ENCODE measurements at regions not wholly inside any gene's neighbourhood (a gene's known extent, or its start where the extent isn't known, plus 50 kb on each side); places are given as distances from the start of the nearest gene placed in this dataset.

DNA sequence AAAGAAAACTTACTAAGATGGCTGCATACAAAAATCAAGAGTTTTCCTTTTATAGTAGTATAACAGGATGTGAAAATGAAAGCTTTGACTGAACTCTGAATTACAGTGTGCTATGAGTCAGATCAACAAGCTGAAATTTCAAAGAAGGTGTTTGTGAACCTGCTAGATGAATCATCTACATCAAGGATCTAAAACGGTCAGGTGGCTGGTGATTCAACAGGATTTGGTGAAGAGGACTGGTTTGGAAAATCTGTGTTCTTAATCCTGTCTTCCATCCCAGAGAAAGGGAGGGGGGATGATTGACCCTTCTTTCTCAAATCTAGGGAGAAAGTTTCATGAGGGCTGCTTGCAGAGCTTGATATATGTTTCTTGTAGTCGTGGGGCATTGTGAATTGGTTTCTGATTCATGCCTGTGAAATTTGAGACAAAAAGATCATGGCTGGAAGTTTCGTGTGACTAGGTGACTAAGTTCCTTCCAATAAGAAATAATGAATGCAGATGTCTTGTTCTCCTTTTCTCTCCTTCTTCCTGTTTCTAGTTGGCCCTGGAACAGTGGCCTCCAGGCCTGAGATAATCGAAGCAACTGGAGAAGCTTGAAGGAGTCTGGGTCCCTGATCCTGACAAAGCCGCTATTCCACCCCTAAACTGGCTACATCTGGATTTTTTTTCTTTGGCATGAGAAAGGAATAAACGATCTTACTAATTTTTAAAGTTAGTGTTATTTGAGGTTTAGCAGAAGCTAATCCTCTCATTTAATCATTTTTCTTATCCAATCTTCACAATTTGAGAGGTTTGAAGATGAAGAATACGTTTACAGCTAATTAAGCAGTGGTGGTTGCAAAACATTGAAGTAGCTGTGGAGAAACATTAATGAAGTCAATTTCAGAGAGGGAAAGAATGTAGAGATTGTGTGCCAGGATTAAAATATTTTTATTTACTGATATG lies 67.2 kb downstream of the MRPS30 start:
- TF ChIP-seq, protein P1, sequence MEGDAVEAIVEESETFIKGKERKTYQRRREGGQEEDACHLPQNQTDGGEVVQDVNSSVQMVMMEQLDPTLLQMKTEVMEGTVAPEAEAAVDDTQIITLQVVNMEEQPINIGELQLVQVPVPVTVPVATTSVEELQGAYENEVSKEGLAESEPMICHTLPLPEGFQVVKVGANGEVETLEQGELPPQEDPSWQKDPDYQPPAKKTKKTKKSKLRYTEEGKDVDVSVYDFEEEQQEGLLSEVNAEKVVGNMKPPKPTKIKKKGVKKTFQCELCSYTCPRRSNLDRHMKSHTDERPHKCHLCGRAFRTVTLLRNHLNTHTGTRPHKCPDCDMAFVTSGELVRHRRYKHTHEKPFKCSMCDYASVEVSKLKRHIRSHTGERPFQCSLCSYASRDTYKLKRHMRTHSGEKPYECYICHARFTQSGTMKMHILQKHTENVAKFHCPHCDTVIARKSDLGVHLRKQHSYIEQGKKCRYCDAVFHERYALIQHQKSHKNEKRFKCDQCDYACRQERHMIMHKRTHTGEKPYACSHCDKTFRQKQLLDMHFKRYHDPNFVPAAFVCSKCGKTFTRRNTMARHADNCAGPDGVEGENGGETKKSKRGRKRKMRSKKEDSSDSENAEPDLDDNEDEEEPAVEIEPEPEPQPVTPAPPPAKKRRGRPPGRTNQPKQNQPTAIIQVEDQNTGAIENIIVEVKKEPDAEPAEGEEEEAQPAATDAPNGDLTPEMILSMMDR (IDR thresholded peaks at IDR 0.05), result no peak
- TF ChIP-seq POLR2A (IDR thresholded peaks at IDR 0.05), result no peak
- H3K4me3 ChIP-seq, result no peak overlapping the region
- no peaks in the 10 kb centered on the region for H3K4me1 ChIP-seq
- no peaks in the 10 kb centered on the region for H3K9me3 ChIP-seq
- no peaks in the 10 kb centered on the region for H3K36me3 ChIP-seq
- H3K27ac ChIP-seq, result no peak overlapping the region
- intact Hi-C loops (cut with DNase I), result no loop called here
- 66 to 76% (median 71%) methylated on average over 7 of the region's 7 CpGs for WGBS, 4 donors
- no peaks in the 10 kb centered on the region for H3K27me3 ChIP-seq
- no peak for ATAC-seq
- no peak for DNase-seq

DNA sequence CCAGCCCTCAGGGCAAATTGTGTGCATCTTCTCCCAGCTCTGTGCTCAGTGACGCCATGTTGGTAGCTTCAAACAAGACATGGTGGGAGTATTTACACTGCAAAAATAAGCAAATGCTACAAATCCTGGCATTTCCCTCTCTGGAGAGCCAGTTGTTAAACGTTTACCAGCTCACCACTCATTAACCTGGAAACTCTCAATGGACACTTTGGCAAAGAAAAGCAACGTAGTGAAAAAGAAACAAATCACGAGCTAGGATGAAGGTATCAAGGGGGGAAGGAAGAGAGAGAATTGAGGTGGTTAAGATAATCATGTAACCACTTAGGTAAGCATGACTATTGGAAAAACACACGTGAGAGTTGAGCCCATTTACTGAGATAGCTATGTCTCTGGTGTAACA lies 72.5 kb downstream of the MRPS30 start:
- Histone ChIP-seq H3K27me3 (no peaks in the 10 kb centered on the region), H3K27ac (no peak overlapping the region), H3K4me1 (no peaks in the 10 kb centered on the region), H3K4me3 (no peak overlapping the region), H3K9me3 (peaks cover 0 to 4% (median 0%) of the 10 kb centered on the region in 12 donors), H3K36me3 (no peaks in the 10 kb centered on the region)
- TF ChIP-seq, protein P1 (IDR thresholded peaks at IDR 0.05), result no peak
- no peak for TF ChIP-seq POLR2A (IDR thresholded peaks at IDR 0.05)
- 64 to 77% (median 70%) methylated on average over 5 of the region's 5 CpGs for WGBS, 4 donors
- no peak for DNase-seq
- ATAC-seq, result no peak
- intact Hi-C loops (cut with DNase I), result no loop called here

DNA sequence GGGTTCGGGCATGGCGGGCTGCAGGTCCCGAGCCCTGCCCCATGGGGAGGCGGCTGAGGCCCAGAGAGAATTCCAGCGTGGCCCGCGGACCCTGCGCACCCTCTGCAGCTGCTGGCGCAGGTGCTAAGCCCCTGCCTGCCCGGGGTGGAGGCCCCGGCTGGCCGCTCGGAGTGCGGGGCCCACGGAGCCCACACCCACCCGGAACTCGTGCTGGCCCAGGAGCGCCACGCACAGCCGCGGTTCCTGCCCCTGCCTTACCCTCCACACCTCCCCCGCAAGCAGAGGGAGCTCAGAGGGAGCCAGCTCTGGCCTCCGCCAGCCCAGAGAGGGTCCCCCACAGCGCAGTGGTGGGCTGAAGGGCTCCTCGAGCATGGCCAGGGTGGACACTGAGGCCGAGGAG lies 75.3 kb downstream of the MRPS30 start:
- no peaks in the 10 kb centered on the region for H3K27me3 ChIP-seq
- TF ChIP-seq, protein P1 (IDR thresholded peaks at IDR 0.05), result no peak
- TF ChIP-seq POLR2A (IDR thresholded peaks at IDR 0.05), result no peak
- H3K27ac ChIP-seq, result no peak overlapping the region
- H3K4me3 ChIP-seq, result no peak overlapping the region
- intact Hi-C loops (cut with DNase I), result no loop called here
- DNase-seq (peak in 1 of 5 donors; percentile 47), ATAC-seq (no peak)
- H3K4me1 ChIP-seq, result no peaks in the 10 kb centered on the region
- H3K36me3 ChIP-seq, result no peaks in the 10 kb centered on the region
- WGBS, 4 donors, result 94 to 98% (median 95%) methylated on average over 11 to 26 of the region's 26 CpGs
- H3K9me3 ChIP-seq, result peaks cover 0 to 4% (median 0%) of the 10 kb centered on the region in 12 donors

DNA sequence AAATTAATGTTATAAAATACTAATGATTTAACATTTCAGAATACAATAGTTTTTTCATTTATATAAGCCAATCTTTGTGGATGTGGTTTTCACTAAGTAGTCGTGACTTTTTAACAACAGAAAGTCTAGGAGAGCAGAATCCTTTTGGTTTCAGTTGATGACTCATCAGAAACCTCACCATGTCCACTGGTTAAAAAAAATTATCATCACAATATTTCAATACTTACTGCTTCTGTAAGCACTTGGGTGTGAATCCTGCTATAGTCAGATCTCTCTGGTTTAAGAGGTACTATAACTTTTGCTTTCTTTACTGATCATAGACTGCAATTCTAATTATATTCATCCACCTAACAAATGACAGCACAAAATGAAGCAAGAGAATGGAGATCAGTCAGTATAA lies 77.2 kb downstream of the MRPS30 start:
- Histone ChIP-seq H3K4me1 (no peaks in the 10 kb centered on the region), H3K9me3 (peaks cover 0 to 4% (median 0%) of the 10 kb centered on the region in 12 donors), H3K27me3 (no peaks in the 10 kb centered on the region), H3K4me3 (no peak overlapping the region), H3K36me3 (no peaks in the 10 kb centered on the region), H3K27ac (no peak overlapping the region)
- TF ChIP-seq, protein P1 (IDR thresholded peaks at IDR 0.05), result no peak
- no peak for TF ChIP-seq POLR2A (IDR thresholded peaks at IDR 0.05)
- DNase-seq (no peak), ATAC-seq (no peak)
- 68 to 91% (median 77%) methylated on average over 1 of the region's 1 CpG for WGBS, 4 donors
- intact Hi-C loops (cut with DNase I), result no loop called here

Data from heart left ventricle (tissue), 16 donors.